Fibroblast of lung (primary cell): ENCODE measurements at regions not wholly inside any gene's neighbourhood (a gene's known extent, or its start where the extent isn't known, plus 50 kb on each side); places are given as distances from the start of the nearest gene placed in this dataset.

Experiments used
- CTCF ChIP-seq, 2 donors: IDR thresholded peaks in 1 of 2; conservative IDR thresholded peaks in 1 of 2; 1 replicate in 1 of 2; 2 replicates in 1 of 2; pipeline ENCODE4 v1.5.1; 2011 to 2012; ENCODE audit warnings: low read length in 2 of 2, control low read depth in 1 of 2, inconsistent platforms in 1 of 2, low read depth in 1 of 2, mild to moderate bottlenecking in 1 of 2
- EZH2 ChIP-seq: IDR thresholded peaks from 2 replicates; pipeline ENCODE4 v1.5.1; 2012; ENCODE audit warnings: low read length, control low read depth, mild to moderate bottlenecking; ENCODE audit errors: missing control alignments

GRCh38 chr13:80824229-80824628 is 483.3 kb upstream of the SPRY2 start:
- no peak for TF ChIP-seq CTCF (conservative IDR thresholded peaks at IDR 0.05 in 1 of 2, IDR thresholded peaks at IDR 0.05 in 1 of 2; ENCODE audit: low read depth in 1 of 2, low read length in 2 of 2)
- no peak for TF ChIP-seq EZH2
